AG04450 (cell line): ENCODE measurements at regions not wholly inside any gene's neighbourhood (a gene's known extent, or its start where the extent isn't known, plus 50 kb on each side); places are given as distances from the start of the nearest gene placed in this dataset.
A peak's percentile ranks its signal among the peaks of the same experiment; 100 is the strongest.

ENCODE experiments used
- CTCF ChIA-PET: fragments of 300-600, 350-600 bp; formaldehyde crosslinking; extraction: SDS; loops from one replicate; lab custom pipeline; 2022; ENCODE audit warnings: antibody characterized with exemption, inconsistent platforms; lab: Charles Lee
- POLR2A ChIA-PET: fragments of 350-600 bp; formaldehyde crosslinking; extraction: SDS; loops from one replicate; lab custom pipeline; 2021; ENCODE audit warnings: antibody characterized with exemption, inconsistent platforms; lab: Yijun Ruan, JAX
- DNase-seq: peaks from one replicate; pipeline ENCODE4 v3.0.0-alpha.2; 2011; ENCODE audit warnings: low read depth, low spot score
- H3K27ac ChIP-seq: one replicate; pipeline ENCODE4 v1.5.1; 2012; ENCODE audit warnings: low read depth, low read length, control low read depth
- H3K27me3 ChIP-seq: one replicate; pipeline ENCODE4 v1.6.0; 2012; ENCODE audit warnings: low read length; ENCODE audit not compliant: control insufficient read depth, insufficient read depth
- H3K4me3 ChIP-seq: 2 replicates; pipeline ENCODE4 v1.5.1; 2011; ENCODE audit warnings: mild to moderate bottlenecking, low read depth, low read length, control low read depth
- H3K9me3 ChIP-seq: 2 replicates; pipeline ENCODE4 v1.5.1; 2012; ENCODE audit warnings: low read length; ENCODE audit not compliant: control insufficient read depth, insufficient read depth
- CTCF ChIP-seq: IDR thresholded peaks from 2 replicates; pipeline ENCODE4 v1.5.1; 2011; ENCODE audit warnings: low read depth, low read length, control low read depth, inconsistent platforms

- no peak overlapping the region for H3K27ac ChIP-seq
- peaks cover 9% of the 10 kb centered on the region for H3K27me3 ChIP-seq
- H3K4me3 ChIP-seq, result no peak overlapping the region
- CTCF ChIA-PET, result no interaction called here
- no peaks in the 10 kb centered on the region; the same call in 1 of the 2 replicates for H3K9me3 ChIP-seq
- POLR2A ChIA-PET, result interaction anchor here (0.6 kb wide), 1 partner anchor 535 kb away, joined by 5 read pairs; no protein-coding TSS in a partner anchor
- DNase-seq, result peak; percentile 24
- no peak for TF ChIP-seq CTCF
These were observed 115.0 kb downstream of the MN1 start for GRCh38 chr22:27686534-27686933.

- no peak overlapping the region for H3K4me3 ChIP-seq
- no peaks in the 10 kb centered on the region for H3K9me3 ChIP-seq
- no peak overlapping the region for H3K27ac ChIP-seq
- TF ChIP-seq CTCF, result no peak
- peaks cover 10% of the 10 kb centered on the region for H3K27me3 ChIP-seq
- POLR2A ChIA-PET, result no interaction called here
- DNase-seq, result no peak
- CTCF ChIA-PET, result no interaction called here
These were observed 113.5 kb downstream of the MN1 start for GRCh38 chr22:27687984-27688545.

GRCh38 chr22:27689664-27690063, 111.9 kb downstream of the MN1 start:
- Histone ChIP-seq H3K9me3 (no peaks in the 10 kb centered on the region), H3K27ac (no peak overlapping the region), H3K4me3 (no peak overlapping the region), H3K27me3 (peaks cover 10% of the 10 kb centered on the region)
- no peak for DNase-seq
- TF ChIP-seq CTCF, result no peak
- CTCF ChIA-PET, result no interaction called here
- POLR2A ChIA-PET, result no interaction called here

- H3K4me3 ChIP-seq, result no peak overlapping the region
- DNase-seq, result no peak
- H3K27me3 ChIP-seq, result peaks cover 10% of the 10 kb centered on the region
- ChIA-PET CTCF (interaction anchor here (0.6 kb wide), 1 partner anchor 941 kb away, joined by 3 read pairs; no protein-coding TSS in a partner anchor), POLR2A (no interaction called here)
- TF ChIP-seq CTCF, result no peak
- H3K9me3 ChIP-seq, result no peaks in the 10 kb centered on the region
- no peak overlapping the region for H3K27ac ChIP-seq
These were observed 111.0 kb downstream of the MN1 start for GRCh38 chr22:27690599-27690998.

- Histone ChIP-seq H3K27ac (no peak overlapping the region), H3K27me3 (peaks cover 10% of the 10 kb centered on the region), H3K4me3 (no peak overlapping the region), H3K9me3 (peaks cover 6% of the 10 kb centered on the region)
- ChIA-PET CTCF (interaction anchor here (1.0 kb wide), 1 partner anchor 287 kb away, joined by 3 read pairs; no protein-coding TSS in a partner anchor), POLR2A (no interaction called here)
- no peak for DNase-seq
- no peak for TF ChIP-seq CTCF
These were observed 109.3 kb downstream of the MN1 start for GRCh38 chr22:27692243-27692642.
